ENCODE measurements at regions not wholly inside any gene's neighbourhood (a gene's known extent, or its start where the extent isn't known, plus 50 kb on each side); places are given as distances from the start of the nearest gene placed in this dataset.

GRCh38 chr18:47542551-47542950 lies 291.1 kb upstream of the SKOR2 start:
- no peak overlapping the region for H3K4me3 ChIP-seq (ENCODE audit: low read depth, low read length)
- DNase-seq (ENCODE audit: low read depth) = no peak
- TF ChIP-seq CTCF (conservative IDR thresholded peaks at IDR 0.05; ENCODE audit: low read depth, low read length) = no peak

- DNase-seq (ENCODE audit: low read depth) = no peak
- no peak overlapping the region for H3K4me3 ChIP-seq (ENCODE audit: low read depth, low read length)
- TF ChIP-seq CTCF (conservative IDR thresholded peaks at IDR 0.05; ENCODE audit: low read depth, low read length) = no peak
These were observed 280.3 kb upstream of the SKOR2 start for GRCh38 chr18:47531717-47532116.

GRCh38 chr18:47530695-47531094 lies 279.2 kb upstream of the SKOR2 start:
- no peak for TF ChIP-seq CTCF (conservative IDR thresholded peaks at IDR 0.05; ENCODE audit: low read depth, low read length)

GRCh38 chr18:47528343-47528742 lies 276.9 kb upstream of the SKOR2 start:
- no peak for DNase-seq (ENCODE audit: low read depth)
- no peak overlapping the region for H3K4me3 ChIP-seq (ENCODE audit: low read depth, low read length)
- TF ChIP-seq CTCF (conservative IDR thresholded peaks at IDR 0.05; ENCODE audit: low read depth, low read length) = no peak

More at GRCh38 chr18:47530695-47531094, 279.2 kb upstream of the SKOR2 start:
- no peak overlapping the region for H3K4me3 ChIP-seq (ENCODE audit: low read depth, low read length)
- DNase-seq (ENCODE audit: low read depth) = no peak

- no peak overlapping the region for H3K4me3 ChIP-seq (ENCODE audit: low read depth, low read length)
- TF ChIP-seq CTCF (conservative IDR thresholded peaks at IDR 0.05; ENCODE audit: low read depth, low read length) = no peak
- no peak for DNase-seq (ENCODE audit: low read depth)
These were observed 274.7 kb upstream of the SKOR2 start for GRCh38 chr18:47526147-47526546.

GRCh38 chr18:47522359-47522758 lies 270.9 kb upstream of the SKOR2 start:
- TF ChIP-seq CTCF (conservative IDR thresholded peaks at IDR 0.05; ENCODE audit: low read depth, low read length) = no peak
- DNase-seq (ENCODE audit: low read depth) = no peak
- no peak overlapping the region for H3K4me3 ChIP-seq (ENCODE audit: low read depth, low read length)

- no peak for TF ChIP-seq CTCF (conservative IDR thresholded peaks at IDR 0.05; ENCODE audit: low read depth, low read length)
- no peak for DNase-seq (ENCODE audit: low read depth)
- H3K4me3 ChIP-seq (ENCODE audit: low read depth, low read length) = no peak overlapping the region
These were observed 268.8 kb upstream of the SKOR2 start for GRCh38 chr18:47520263-47520662.
